ENCODE measurements at regions not wholly inside any gene's neighbourhood (a gene's known extent, or its start where the extent isn't known, plus 50 kb on each side); places are given as distances from the start of the nearest gene placed in this dataset.

GRCh38 chr6:43900916-43901732, 131.1 kb downstream of the VEGFA start:
- DNase-seq, result no peak

DNA sequence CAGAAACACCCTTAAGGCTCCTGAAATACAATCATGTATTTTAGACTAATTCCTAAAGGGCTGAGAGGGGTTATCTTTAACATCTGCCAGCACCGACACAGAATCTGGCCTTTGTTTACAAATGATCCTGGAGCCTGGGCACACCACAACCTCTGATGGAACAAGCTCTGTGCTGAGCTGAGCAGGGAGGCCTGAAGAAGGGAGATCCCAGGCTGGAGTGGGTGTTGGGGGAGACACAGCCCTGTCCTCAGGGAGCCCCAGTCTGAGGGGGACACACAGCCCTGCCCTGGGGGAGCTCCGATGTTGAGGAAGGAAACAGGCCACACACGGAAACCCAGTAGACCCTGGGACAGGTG, 130.5 kb downstream of the VEGFA start:
- no peak for DNase-seq

DNA sequence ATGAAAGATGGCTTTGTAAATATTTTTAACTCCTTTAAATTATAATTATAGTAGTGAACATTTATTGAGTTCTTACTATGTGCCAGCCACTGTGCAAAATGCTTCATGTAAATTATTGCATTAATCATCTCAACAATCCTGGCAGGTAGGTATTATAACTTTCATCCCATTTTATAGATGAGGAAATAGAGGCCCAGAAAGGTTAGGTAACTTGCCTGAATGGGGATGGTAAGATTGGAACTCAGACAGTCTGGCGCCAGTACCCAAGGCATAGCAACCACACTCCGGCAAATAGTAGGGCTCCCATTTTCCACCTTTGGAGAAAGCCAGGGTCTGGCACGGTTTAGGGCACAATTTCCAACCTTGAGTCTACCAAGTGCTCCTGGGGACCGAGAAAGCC, 129.8 kb downstream of the VEGFA start:
- no peak for DNase-seq

DNA sequence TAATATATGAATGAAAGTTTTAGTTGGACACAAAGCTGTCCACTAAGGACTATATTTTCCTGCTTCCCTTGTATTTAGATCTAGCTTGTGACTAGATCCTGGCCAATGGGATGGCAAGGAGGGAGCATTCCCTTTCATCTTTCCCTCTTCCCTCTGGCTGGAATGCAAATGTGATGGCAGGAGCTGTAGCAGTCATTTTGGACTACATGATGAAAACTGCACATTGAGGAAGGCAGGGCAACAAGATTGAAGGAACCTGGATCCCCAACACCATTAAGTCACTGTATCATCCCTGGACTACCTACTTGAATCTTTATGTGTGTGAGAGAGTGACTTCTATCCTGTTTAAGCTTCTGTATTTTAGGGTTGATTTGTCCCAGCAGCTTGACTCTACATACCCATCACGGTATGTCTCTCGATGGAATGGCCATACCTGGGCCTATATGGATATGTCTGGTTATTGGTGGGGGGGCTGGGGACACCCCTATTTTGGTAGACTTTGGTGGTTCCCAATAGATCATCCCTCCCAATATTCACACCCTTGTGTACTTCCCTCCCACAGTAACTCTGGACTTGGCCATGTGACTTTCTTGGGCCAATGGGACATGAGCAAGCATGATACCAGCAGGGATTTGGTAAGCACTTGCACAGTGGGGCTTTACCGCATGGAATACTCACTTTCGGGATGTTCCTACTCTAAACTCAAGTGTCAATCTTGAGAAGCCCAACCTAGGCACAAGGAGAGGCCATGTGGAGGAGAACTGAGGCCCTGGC, 128.5 kb downstream of the VEGFA start:
- DNase-seq, result no peak

- DNase-seq, result no peak
These were observed 127.7 kb downstream of the VEGFA start for GRCh38 chr6:43897571-43898302.

GRCh38 chr6:43896329-43897255, 126.6 kb downstream of the VEGFA start:
- no peak for DNase-seq

GRCh38 chr6:43895656-43896328, 125.8 kb downstream of the VEGFA start:
- DNase-seq, result no peak

DNA sequence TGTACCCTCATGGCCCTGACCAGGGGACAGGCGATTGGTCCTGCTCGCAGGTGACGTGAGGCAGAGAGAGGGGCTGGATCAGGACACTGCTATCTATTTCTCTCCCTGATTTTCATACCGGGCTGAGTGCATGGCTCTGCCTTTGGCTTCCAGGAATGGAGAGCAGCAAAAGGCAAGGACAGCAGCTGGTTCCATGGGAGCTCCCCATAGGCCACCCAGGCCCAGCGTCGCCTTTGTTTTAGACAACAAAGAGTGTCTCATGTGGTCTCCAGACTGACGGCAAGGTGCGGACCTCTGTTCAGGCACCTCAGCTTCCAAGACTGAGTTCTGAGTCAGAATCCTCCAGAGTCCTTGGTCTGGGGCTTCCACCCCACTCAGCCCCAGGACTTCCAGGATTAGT, 123.1 kb downstream of the VEGFA start:
- DNase-seq, result no peak

GRCh38 chr6:43891072-43891870, 121.3 kb downstream of the VEGFA start:
- DNase-seq, result no peak

DNA sequence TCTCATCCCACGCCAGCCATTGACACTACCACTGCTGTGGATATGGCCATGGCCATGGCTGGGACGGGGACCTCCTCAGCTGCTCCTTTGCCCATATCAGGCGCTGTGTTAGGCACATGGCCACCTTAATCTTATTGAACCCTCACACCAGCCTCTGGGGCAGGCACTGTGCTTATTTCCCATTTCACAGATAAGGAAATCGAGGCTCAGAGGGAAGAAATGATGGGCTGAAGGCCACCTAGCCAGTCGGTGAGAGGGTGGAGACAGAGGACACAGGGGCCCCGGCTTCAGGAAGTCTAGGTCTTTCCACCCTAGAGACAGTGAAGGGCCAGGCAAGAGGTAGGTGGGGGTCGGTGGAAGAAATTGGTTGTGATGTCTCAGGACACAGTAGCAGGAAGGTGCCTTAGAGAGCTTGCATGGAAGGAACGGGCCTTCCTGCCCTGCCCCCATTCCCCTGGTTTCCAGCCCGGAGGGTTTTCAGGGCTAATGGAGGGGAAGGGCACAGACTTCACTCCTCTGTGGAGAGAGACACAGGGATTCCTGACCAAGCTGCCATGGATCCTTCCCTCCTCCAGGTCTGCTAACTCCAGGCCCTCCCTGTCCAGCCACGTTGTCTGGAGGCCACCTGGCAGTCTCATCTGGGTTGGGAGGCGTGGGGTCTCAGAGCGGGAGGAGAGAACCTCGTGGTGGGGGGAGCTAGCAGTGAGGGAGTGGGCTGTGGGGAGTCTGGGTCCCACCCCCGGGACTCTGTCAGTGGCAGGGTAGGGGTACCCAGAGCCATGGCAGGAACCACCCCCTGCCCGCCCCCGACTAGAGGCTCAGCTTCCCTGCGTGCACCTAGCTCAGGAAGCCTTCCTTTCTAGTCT, 120.4 kb downstream of the VEGFA start:
- no peak for DNase-seq

GRCh38 chr6:43887906-43888683, 118.1 kb downstream of the VEGFA start:
- no peak for DNase-seq

- DNase-seq, result no peak
These were observed 117.4 kb downstream of the VEGFA start for GRCh38 chr6:43887340-43887858.

DNA sequence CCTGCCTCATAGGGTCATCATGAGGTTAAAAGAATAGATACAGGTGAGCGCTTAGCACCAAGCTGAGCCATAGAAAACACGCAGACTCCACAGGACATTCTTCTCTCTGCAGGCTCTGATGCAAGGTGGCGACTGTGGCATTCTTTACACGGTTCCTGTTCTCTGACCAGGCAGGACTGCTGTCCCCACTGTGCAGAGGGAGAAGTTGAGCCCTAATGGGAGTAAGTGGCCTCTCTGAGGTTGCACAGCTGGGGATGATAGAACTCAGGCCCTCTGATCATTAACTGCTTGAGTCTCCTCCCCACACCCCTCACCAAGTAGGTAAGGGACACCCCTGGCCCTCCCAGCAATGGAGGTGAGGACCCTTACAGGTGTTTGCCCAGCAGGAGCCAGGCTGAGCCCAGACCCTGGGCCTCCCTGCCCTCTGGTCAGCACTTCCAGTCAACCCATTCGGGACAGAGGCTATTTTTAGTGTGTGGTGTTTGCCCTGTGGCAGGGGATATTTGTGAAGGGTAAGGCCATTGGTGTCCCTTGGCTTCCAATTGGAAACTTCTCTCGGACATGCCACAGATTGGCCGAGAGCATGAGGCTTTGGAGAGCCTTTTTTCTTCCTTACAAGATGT, 116.8 kb downstream of the VEGFA start:
- DNase-seq, result no peak

DNA sequence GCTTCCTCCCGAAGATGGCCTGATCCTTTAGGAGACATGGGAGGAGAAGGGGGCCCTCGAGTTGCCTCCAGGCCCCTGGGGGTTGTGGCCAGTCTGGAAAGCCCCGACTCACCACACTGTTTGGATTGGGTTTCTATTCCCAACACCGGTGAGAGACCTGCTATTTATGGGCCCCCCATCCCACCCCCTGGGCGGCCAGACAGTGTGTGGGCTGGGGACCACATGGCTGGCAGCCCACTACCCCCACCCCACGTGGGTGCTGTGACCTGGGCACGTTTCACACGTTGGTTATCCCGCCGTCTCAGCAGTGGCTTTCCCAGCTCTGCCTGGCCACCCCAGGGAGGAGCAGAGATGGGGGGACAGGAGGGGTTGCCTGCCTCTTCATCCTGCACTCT, 116.1 kb downstream of the VEGFA start:
- no peak for DNase-seq

DNA sequence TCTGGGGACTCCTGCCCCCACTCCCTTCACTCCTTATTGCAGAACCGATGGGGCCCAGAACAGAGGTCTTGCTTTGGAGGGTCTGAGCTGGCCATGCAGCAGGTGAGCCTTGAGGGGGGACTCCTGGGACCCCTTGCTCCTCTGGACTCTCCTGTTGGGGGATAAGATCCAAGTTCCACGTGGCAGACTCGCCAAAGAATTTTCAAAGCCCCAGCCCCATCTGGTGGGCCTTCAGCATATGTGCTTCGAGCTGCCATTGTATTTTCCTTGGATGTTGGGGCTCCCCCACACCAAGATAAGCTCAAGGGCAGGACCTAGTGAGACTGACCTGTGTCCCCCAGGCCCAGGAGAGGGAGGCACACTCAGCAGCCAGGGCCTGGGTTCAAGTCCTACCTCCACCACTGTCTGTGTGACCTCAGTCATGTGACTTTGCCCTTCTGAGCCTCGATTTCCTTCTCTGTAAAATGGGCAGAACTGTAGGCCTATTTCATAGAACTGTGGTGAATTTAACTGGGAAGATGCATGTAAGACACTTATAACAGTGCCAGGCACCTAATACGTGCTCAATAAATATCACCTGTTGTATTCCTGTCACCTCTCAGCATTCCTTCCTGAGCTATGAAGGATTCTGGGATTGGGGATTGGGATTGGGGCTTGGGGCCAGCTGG, 115.5 kb downstream of the VEGFA start:
- DNase-seq, result no peak

- DNase-seq, result no peak
These were observed 114.6 kb downstream of the VEGFA start for GRCh38 chr6:43884652-43885022.

DNA sequence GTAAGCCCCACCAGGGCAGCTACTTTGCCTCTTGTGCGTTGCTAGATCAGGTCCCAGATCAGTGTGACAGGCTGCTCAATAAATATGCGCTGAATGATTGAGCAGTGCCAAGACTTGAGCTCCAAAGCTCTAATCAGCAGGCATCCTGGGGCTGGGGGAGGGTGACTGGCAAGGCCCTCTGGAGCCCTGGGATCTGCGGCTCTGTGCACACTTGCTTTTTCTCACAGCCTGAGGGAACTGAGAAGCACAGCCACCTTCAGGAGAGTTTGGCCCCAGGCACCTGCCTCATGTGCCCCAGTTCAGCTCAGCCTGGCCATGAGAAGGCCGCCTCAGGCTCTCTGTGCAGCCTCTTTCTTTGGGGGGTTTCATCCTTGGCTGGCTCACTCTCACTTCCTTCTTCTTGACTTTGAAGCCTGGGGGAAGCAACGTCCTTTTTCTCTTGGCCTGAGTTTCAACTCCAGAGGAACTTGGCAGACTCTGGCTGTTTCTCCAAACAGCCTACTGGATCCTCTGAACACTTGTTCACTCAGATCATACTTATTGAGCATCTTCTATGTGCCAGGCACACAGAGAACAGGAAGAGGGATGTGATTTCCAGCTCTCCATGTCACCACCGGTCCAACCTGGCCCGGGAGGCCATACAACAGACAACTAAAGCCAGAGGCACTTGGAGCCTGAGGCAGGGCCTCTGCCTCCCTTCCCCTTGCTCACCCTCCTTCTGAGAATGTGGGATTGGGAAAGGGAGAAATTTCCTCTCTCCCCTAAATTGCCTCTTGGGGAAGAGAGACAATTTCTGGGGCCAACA, 114.0 kb downstream of the VEGFA start:
- no peak for DNase-seq
